Epithelial cell of esophagus (primary cell): ENCODE measurements at regions not wholly inside any gene's neighbourhood (a gene's known extent, or its start where the extent isn't known, plus 50 kb on each side); places are given as distances from the start of the nearest gene placed in this dataset.
A peak's percentile ranks its signal among the peaks of the same experiment; 100 is the strongest.

Experiments
- DNase-seq: peaks from one replicate; pipeline ENCODE4 v3.0.0; 2010; ENCODE audit warnings: low read depth
- H3K4me3 ChIP-seq: 2 replicates; pipeline ENCODE4 v1.5.1; 2011; ENCODE audit warnings: mild to moderate bottlenecking, low read length, control low read depth
- TF ChIP-seq, protein P1 (sequence below): IDR thresholded peaks from 2 replicates; pipeline ENCODE4 v1.5.1; 2011; ENCODE audit warnings: low read depth, mild to moderate bottlenecking, low read length, control low read depth, inconsistent platforms; ENCODE audit not compliant: insufficient read depth; ENCODE audit errors: missing control alignments

DNA sequence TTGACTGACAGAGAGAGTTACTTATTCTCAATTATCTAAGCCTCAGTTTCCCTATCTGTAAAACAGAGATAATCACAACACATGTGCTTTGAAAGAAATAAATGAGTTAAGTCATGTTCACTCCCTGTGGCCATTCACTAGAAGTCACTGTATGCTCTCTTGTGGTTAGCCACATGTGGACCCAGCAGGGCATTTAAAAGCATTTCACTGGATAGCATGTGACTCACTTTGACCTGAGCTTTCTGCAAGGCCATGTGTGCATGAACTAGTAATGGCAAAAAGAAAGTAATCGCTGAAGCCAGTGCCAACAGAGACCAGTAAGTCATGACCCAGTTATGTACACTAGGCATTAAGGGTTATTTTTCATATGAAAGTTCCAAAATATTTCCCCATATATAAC, 557.0 kb upstream of the IGFBP3 start:
- DNase-seq: no peak
- no peak overlapping the region for H3K4me3 ChIP-seq
- TF ChIP-seq, protein P1, sequence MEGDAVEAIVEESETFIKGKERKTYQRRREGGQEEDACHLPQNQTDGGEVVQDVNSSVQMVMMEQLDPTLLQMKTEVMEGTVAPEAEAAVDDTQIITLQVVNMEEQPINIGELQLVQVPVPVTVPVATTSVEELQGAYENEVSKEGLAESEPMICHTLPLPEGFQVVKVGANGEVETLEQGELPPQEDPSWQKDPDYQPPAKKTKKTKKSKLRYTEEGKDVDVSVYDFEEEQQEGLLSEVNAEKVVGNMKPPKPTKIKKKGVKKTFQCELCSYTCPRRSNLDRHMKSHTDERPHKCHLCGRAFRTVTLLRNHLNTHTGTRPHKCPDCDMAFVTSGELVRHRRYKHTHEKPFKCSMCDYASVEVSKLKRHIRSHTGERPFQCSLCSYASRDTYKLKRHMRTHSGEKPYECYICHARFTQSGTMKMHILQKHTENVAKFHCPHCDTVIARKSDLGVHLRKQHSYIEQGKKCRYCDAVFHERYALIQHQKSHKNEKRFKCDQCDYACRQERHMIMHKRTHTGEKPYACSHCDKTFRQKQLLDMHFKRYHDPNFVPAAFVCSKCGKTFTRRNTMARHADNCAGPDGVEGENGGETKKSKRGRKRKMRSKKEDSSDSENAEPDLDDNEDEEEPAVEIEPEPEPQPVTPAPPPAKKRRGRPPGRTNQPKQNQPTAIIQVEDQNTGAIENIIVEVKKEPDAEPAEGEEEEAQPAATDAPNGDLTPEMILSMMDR: no peak

DNA sequence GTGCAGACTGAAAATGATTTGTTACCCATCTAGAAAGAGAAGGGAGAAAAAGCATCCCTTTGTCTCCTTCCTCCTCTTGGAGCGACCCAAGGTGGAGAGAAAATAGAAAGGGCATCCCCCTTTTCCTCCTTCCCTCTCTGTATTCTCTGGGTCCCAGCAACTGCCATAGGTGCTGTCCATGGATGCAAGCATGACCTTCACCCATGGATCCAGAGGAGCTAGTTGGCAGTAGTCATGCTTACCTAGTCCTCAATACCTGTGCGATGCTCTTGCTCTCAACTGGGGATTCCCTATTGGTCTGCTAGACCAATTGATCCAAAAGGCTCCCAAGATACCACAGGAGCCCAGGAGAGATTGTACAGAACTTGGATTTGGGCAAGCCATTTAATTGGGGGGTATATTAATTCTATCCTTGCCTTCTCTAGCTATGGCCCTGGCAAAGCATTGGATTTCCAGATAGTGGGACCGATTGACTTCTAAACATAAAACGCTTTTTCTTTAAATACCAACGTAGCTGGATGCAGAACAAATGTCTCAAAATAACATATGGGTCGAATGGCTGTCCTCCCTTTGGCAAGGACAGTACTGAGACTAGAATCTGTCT, 547.8 kb upstream of the IGFBP3 start:
- H3K4me3 ChIP-seq: no peak overlapping the region
- peak; percentile 36 for DNase-seq
- TF ChIP-seq, protein P1: no peak

DNA sequence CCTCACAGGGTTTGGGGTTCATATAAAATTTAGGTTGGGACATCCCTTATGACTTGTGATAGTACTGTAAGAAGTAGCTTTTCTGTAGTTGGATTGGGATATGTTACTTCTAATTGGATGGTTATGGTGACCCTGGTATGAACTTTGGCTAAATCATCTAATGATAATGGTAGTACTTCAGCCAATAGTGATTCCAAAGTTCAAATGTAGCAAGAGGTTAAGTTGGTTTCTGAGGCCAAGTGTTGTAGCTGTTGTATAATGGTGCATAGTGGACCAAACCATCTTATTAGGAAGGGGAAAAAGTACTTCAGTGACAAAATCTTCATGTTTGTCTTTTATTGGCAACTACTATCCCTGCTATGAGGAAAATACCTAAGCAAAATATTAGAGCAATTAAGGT, 542.1 kb upstream of the IGFBP3 start:
- no peak for DNase-seq
- H3K4me3 ChIP-seq: no peak overlapping the region
- TF ChIP-seq, protein P1: no peak

DNA sequence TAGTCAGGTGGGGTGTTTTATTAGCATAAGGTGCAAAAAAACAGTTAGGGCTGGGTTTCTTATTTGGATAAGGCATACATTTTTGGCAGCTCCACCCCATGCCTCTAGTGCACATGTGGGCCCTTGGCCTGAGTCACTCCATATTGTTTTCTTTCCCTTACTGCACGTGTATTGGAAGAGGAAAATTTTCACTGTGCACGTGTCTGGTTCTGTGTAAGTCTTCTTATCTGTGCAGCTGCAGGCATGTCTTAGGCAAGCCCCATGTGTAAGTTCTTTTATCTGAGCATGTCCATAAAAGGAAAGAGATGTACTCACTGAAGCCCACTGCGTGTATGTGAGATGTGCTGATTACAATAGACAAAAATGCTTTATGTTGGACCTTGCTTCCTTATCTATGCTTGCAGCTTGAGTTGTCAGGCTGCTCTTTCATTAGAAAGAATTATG, 540.3 kb upstream of the IGFBP3 start:
- no peak overlapping the region for H3K4me3 ChIP-seq
- TF ChIP-seq, protein P1: no peak
- DNase-seq: no peak

DNA sequence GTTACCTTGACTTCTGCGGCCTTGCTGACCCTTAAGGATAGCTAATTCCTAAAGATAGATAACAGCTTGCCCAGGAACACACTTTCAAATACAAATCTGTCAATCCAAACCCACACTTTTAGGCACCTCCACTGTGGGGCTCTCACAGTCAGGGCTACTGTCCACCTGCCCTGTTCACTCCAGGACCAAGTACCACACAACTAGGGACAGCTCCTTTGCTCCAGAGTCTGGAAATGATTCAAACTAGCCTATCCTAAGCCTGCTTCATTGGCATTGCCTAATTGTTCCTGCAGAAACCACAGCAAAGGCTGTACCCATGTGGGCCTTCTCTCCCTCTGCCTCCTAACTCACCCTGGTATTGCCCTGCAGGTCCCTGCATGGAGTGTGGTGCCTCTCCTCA, 538.9 kb upstream of the IGFBP3 start:
- H3K4me3 ChIP-seq: no peak overlapping the region
- TF ChIP-seq, protein P1: no peak
- DNase-seq: no peak

DNA sequence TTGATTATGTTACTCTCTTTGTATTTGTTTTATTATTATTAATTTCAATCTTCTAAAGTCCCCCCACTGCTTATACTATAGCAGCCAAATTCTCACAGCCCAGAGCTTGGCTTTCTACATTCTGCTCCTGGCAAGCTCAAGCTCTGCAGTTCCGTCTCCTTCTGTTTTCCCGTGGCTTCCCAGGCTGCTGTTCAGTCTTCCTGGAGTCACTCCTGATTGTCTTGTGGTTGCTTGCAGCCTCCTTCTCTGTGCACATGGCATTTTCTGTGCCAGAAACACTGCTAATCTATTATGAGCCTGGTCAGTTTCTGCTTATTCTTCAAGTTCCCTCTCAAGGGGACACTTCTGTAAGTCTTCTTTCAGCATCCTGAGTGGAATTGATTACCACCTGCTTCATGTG, 533.7 kb upstream of the IGFBP3 start:
- no peak for DNase-seq
- no peak overlapping the region for H3K4me3 ChIP-seq
- TF ChIP-seq, protein P1: no peak

DNA sequence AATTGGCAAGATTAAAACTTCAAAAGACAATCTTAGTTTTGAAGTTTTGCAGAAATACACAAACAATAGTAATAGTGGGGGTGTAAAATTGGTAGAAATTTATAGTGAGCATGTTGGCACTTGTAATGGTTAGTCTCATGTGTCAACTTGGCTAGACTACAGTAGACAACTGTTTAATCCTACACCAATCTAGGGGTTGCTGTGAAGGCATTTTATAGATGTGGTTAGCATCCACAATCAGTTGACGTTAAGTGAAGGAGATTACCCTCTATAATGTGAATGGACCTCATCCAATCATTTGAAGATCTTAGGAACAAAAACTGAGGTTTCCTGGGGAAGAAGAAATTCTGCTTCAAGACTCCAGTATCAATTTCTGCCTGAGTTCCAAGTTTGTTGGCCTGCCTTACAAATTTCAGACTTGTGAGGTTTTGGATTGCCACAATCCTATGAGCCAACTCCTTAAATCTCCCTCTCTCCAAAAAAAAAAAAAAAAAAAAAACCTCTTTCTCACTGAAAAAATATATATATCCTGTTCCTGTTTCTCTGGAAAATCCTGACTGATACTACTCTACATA, 531.6 kb upstream of the IGFBP3 start:
- TF ChIP-seq, protein P1: no peak
- H3K4me3 ChIP-seq: no peak overlapping the region

More for the DNA sequence above, 531.6 kb upstream of the IGFBP3 start:
- no peak for DNase-seq
